ENCODE measurements at regions not wholly inside any gene's neighbourhood (a gene's known extent, or its start where the extent isn't known, plus 50 kb on each side); places are given as distances from the start of the nearest gene placed in this dataset.
"Not testable (repeated sequence)": the region's sequence is repeated elsewhere in the genome, so short reads cannot be mapped to it uniquely, and the experiment has no call there.

DNA sequence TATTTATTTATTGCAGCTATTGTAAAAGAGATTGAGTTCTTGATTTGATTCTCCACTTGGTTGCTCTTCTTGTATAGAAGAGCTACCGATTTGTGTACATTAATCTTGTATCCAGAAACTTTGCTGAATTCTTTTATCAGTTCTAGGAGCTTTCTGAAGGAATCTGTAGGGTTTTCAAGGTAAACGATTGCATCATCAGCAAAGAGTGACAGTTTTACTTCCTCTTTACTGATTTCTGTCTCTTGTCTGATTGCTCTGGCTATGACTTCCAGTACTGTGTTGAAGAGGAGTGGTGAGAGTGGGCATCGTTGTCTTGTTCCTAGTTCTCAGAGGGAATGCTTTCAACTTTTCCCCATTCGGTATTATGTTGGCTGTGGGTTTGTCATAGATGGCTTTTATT lies 103.1 kb downstream of the CAPZA3 start:
- not testable (repeated sequence) for DNase-seq (ENCODE audit: low read depth in 3 of 3, low spot score in 2 of 3)

GRCh38 chr12:18849080-18849479 lies 111.2 kb downstream of the CAPZA3 start:
- DNase-seq (ENCODE audit: low read depth in 3 of 3, low spot score in 2 of 3), result no peak

DNA sequence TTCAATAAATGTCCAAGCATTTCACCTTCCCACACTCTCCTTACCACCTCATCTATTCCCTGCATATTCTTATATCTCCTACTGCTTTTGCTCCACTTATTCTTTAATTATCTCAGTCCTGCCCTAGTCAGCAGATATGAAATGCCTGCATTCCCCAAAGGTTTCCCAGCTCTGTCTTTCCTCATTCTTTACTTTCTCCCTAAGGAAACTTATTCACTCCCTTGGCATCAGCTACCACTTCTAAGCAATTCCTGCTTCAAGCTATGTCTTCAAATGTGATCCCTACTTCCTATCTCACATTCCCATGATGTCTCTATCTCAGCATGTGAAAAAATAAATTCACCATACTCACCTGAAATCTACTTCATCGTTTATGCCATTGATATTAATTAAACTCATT lies 111.8 kb downstream of the CAPZA3 start:
- no peak for DNase-seq (ENCODE audit: low read depth in 3 of 3, low spot score in 2 of 3)

DNA sequence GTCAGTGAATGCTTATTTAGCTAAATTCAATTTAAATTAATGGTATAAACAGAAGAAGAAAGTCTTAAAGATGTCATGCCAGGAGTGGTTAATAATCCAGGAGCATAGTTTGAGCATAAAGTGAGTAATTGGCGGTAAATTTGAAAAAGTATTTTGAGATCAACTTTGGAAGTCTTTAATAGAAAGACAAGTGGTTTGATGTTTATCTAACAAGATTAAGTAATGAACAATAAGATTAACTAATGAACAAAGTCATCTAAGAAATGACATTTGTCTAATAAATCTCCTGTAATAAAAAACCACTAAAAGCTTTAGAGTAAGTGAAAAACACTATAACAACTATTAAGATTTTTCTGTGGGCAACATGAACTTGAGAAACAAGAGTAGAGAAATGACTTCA lies 112.8 kb downstream of the CAPZA3 start:
- DNase-seq (ENCODE audit: low read depth in 3 of 3, low spot score in 2 of 3), result no peak

DNA sequence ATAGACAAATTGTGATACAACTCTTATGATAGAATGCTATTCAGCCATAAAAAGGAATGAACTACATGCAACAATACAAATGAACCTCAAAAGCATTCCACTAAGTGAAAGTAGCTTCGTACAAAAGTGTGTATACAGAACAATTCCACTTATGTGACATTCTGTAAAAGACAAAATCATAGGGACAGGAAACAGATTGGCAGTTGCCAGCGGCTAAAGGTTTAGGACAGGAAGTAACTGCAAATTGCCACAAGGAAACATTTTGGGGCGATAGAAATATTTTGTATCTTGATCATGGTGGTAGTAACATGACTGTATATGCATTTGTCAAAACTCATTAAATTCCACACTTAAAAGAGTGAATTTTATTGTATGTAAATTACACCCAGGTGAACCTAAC lies 113.4 kb downstream of the CAPZA3 start:
- DNase-seq (ENCODE audit: low read depth in 3 of 3, low spot score in 2 of 3), result no peak

DNA sequence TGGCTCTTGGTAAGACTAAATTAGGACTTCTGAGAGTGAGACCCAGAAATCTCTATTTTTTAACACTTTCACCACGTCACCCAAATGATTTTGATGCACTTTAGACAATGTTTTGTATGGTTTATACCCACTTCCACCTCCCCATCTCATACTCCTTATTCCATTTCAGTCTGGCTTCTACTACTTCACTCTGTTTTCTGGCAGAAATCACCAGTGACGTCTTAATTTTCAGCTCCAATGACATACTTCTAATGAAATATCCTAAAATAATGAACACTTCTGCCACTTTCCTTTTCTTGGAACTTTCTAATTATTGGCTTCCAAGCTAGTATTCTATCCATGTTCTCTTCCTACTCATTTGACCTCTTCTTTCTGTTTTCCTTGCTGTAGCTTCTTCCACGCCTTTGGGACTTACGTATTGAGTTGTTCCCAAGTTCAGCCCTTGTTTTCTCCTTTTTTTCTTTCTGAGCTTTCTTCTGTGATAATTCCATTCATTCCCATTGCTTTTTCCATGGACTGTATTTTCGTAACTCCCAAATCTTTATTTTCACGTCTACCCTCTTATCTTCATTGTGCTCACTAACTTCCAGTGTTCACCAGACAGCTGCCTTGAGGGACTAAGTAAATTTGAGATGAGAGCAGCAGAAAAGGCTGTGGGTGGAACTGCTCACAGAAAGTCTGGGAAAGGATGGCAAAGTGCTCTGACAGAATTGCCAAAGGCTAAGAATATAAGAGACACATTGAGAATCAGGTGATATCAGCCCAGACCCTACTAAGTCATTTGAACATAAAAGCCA lies 115.8 kb downstream of the CAPZA3 start:
- DNase-seq (ENCODE audit: low read depth in 3 of 3, low spot score in 2 of 3), result no peak

GRCh38 chr12:18857656-18858055 lies 119.7 kb downstream of the CAPZA3 start:
- no peak for DNase-seq (ENCODE audit: low read depth in 3 of 3, low spot score in 2 of 3)

GRCh38 chr12:18859400-18859799 lies 121.5 kb downstream of the CAPZA3 start:
- no peak for DNase-seq (ENCODE audit: low read depth in 3 of 3, low spot score in 2 of 3)

DNA sequence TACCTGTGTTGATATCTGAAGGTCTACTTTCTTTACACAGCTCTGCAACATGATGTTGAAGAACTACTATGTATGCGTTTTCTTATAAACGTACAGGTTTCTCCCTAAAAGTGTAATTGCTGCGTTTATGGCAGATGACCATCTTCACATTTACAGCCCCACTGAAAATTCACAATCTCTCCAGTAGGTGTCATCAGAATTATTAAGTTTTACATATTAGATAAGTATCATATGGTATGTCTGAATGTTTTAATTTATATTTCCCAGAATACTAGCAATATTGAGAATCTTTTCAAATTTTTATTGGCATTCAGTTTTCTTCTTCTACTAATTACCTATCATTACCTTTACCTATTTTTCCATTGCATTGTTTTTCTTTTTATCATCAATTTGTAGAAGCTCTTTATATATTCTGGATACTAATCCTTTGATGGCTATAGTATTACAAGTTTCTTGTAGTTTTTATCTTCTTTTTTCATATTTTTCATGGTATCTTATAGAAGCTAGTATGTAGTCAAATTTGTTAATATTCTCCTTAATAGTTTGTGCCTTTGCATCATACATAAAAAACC lies 123.5 kb downstream of the CAPZA3 start:
- DNase-seq (ENCODE audit: low read depth in 3 of 3, low spot score in 2 of 3), result no peak

- no peak for DNase-seq (ENCODE audit: low read depth in 3 of 3, low spot score in 2 of 3)
Observed at GRCh38 chr12:18863769-18864500, 126.0 kb downstream of the CAPZA3 start.

DNA sequence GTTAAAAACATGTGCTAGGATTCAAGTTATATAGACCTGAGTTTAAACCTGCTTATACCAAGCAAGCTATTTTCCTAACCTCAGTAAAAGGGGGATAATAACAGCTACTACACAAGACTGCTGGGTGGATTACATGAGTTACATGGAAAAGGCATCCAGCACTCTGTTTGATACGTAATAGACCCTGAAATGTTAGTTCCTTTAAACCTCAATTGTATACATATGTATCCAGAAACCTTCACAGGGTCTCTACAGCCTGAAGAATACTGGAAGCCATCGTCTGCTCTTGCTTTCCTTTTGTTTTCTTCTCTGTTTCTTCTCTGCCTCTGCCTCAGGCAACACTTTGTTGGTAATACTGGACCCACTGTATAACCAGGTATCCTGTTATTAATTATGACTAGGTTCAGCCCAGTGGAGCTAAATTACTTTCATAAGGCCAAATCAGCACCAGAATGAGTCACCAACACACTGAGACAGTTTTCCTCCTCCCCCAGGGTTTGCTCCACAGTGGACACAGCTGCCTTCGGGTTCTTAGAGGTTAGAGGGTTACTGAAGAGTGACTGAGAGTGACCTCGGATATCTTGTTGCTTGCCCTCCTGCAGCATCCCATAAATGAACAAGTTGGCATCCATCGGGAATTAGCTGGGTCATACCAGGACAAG lies 127.1 kb downstream of the CAPZA3 start:
- DNase-seq (ENCODE audit: low read depth in 3 of 3, low spot score in 2 of 3), result no peak

GRCh38 chr12:18868717-18869116 lies 130.8 kb downstream of the CAPZA3 start:
- DNase-seq (ENCODE audit: low read depth in 3 of 3, low spot score in 2 of 3), result no peak

DNA sequence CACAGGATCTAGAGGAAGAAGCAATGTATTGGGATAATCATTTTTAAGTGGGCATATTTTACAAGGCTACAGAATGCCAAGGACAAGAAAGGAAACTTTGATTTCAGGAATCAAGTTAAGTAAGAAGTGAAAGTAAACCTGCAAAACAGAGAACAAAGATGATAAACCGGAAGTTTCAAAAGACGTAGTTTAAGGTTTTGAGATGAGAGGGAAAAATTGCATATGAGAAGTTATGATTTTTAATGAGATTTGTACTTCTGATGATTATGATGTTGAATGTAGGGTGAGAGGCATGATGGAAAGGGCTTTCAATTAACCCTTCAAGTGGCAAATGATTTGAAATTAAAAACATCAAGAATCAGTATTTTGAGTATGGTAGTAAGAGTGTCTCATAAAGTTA lies 134.9 kb downstream of the CAPZA3 start:
- DNase-seq (ENCODE audit: low read depth in 3 of 3, low spot score in 2 of 3), result no peak

DNA sequence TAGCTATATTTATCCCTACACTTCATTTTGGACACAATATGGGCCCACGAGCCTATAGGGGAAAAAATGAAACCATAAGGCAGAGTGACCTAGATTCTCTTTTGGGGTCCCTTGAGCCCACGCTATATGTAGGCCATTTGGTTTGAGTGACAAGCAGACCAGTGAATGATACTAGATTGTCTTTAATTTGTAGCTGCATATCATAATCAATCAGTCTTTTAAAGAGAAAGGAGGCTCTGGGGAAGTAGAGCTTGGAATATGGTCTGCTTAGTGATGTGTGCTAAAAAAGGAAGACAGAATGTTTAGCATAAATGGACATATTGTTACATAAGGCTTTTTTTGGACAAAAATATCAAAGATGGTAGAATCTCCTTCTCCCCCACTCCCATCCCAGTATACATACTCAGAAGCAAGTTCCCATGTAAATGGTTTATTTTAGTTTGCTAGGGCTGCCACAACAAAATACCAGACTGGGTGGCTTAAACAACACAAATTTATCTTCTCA lies 140.8 kb downstream of the CAPZA3 start:
- no peak for DNase-seq (ENCODE audit: low read depth in 3 of 3, low spot score in 2 of 3)

DNA sequence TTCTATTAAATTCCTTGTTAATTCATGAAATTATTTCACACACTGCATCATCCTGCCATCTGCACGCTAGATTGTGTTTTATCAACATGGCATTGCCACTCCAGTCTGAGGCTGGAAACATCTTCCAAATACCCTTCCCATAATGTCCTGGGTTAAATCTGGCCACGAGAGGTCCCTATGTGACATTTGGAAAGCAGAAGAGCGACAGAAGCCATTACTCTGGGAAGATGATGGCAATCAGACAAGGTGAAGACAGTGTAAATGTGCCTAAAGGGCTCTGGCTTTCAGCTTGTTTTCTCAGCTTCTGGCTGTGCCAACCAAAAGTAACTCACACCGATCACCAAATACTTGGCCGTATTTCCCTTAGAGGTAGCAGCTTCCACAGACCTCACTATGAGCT lies 144.8 kb downstream of the CAPZA3 start:
- no peak for DNase-seq (ENCODE audit: low read depth in 3 of 3, low spot score in 2 of 3)

GRCh38 chr12:18886962-18887361 lies 149.0 kb downstream of the CAPZA3 start:
- DNase-seq (ENCODE audit: low read depth in 3 of 3, low spot score in 2 of 3), result no peak

GRCh38 chr12:18887368-18887767 lies 149.4 kb downstream of the CAPZA3 start:
- DNase-seq (ENCODE audit: low read depth in 3 of 3, low spot score in 2 of 3), result no peak

GRCh38 chr12:18888047-18888446 lies 150.1 kb downstream of the CAPZA3 start:
- DNase-seq (ENCODE audit: low read depth in 3 of 3, low spot score in 2 of 3), result no peak

DNA sequence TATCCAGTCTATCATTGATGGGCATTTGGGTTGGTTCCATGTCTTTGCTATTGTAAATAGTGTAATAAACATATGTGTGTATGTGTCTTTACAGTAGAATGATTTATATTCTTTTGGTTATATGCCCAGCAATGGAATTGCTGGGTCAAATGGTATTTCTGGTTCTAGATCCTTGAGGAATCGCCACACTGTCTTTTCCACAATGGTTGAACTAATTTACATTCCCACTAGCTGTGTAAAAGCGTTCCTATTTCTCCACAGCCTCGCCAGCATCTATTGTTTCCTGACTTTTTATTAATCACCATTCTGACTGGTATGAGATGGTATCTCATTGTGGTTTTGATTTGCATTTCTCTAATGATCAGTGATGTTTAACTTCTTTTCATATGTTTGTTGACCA lies 152.7 kb downstream of the CAPZA3 start:
- DNase-seq (ENCODE audit: low read depth in 3 of 3, low spot score in 2 of 3), result not testable (repeated sequence)

GRCh38 chr12:18895540-18895939 lies 157.6 kb downstream of the CAPZA3 start:
- DNase-seq (ENCODE audit: low read depth in 3 of 3, low spot score in 2 of 3), result no peak

DNA sequence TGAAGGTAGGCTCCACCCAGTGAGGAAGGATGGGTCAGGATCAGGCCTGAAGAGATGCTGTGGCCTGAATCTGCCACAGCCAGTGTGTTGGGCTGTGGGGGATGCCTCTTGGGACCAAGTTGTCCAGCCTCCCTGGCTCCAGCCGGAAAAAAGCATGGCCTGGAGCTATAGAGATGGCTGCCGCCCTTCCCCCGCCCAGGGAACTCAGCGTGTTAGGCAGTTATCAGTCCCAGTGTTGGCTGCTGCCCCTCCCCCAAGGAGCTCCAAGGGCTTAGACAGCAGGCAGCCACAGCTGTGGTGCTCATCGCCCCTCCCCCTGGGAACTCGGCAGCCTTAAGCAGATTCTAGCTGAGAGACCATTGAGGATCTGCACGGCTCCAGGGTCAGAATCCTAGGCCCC lies 158.0 kb downstream of the CAPZA3 start:
- DNase-seq (ENCODE audit: low read depth in 3 of 3, low spot score in 2 of 3), result no peak

Data from right renal cortex interstitium (tissue), 3 donors.